K562 (cell line): ENCODE measurements at regions not wholly inside any gene's neighbourhood (a gene's known extent, or its start where the extent isn't known, plus 50 kb on each side); places are given as distances from the start of the nearest gene placed in this dataset.
A peak's percentile ranks its signal among the peaks of the same experiment; 100 is the strongest.

Source experiments
- ATAC-seq: fragments of 200-7000 bp; cut with Tn5 transposase; 3 replicates; pipeline ENCODE4 v1.9.1; 2020; ENCODE audit warnings: moderate library complexity
- BruUV-seq: library from RNA; stranded (reverse); fragments of 400-500 nt; replicated peaks from 2 replicates; lab custom pipeline; 2021; lab: Mats Ljungman, UMichigan
- CTCF ChIA-PET: fragments of 300-600 bp; formaldehyde crosslinking; extraction: SDS; loops from one replicate; lab custom pipeline; 2021; ENCODE audit warnings: low intra/inter-chr PET ratio; lab: Yijun Ruan, JAX
- POLR2A ChIA-PET: fragments of 300-600, 350-650 bp; sonication (Branson Sonifier 250); formaldehyde crosslinking; extraction: SDS; loops from one replicate; lab custom pipeline; 2021; ENCODE audit warnings: antibody characterized with exemption, inconsistent platforms; lab: Yijun Ruan, JAX
- DNase-seq, 4 experiments: peaks; one replicate each; pipeline versions ENCODE4 v3.0.0 to v3.0.0-alpha.2; 2011 to 2018; ENCODE audit warnings: low spot score in 3 of 4, mixed read lengths in 3 of 4; ENCODE audit errors: extremely low read depth in 1 of 4
- FAIRE-seq: peaks from 2 replicates; lab custom pipeline; 2011; peaks lifted over from hg19 to GRCh38; lab: Jason Lieb, UNC
- H2AFZ ChIP-seq: 2 replicates; pipeline ENCODE4 v1.6.0; 2011; ENCODE audit warnings: low read depth, low read length, control low read depth, inconsistent platforms
- H3K27ac ChIP-seq: fragments of 200-600 bp; 3 replicates; pipeline ENCODE4 v1.8.0; 2011; ENCODE audit warnings: low read depth, mild to moderate bottlenecking, control low read depth, inconsistent platforms, low read length, moderate library complexity, mixed read lengths; ENCODE audit errors: extremely low read depth
- H3K27me3 ChIP-seq, 2 experiments: fragments of 300-600 bp in 1 of 2; 2 replicates in 1 of 2; 3 replicates in 1 of 2; pipeline versions ENCODE4 v1.6.0 to v1.8.0; 2011; ENCODE audit warnings: inconsistent platforms in 2 of 2, low read length in 2 of 2, mild to moderate bottlenecking in 1 of 2, mixed read lengths in 1 of 2, moderate library complexity in 1 of 2; ENCODE audit not compliant: control insufficient read depth in 2 of 2, insufficient read depth in 2 of 2
- H3K36me3 ChIP-seq: fragments of 300-600 bp; 3 replicates; pipeline ENCODE4 v1.8.0; 2011; ENCODE audit warnings: mild to moderate bottlenecking, low read length, inconsistent platforms; ENCODE audit not compliant: control insufficient read depth, insufficient read depth
- H3K4me1 ChIP-seq, 2 experiments: fragments of 200-600 bp in 1 of 2; replicated peaks in 1 of 2; 2 replicates in 1 of 2; 3 replicates in 1 of 2; pipeline versions ENCODE4 v1.5.1 to v1.8.0; 2011; ENCODE audit warnings: inconsistent platforms in 2 of 2, low read length in 2 of 2, mild to moderate bottlenecking in 1 of 2, mixed read lengths in 1 of 2, moderate library complexity in 1 of 2; ENCODE audit not compliant: control insufficient read depth in 2 of 2, insufficient read depth in 2 of 2
- H3K4me2 ChIP-seq: 2 replicates; pipeline ENCODE4 v1.6.1; 2011; ENCODE audit warnings: low read length, control low read depth, inconsistent platforms, mixed read lengths; ENCODE audit not compliant: insufficient read depth
- H3K4me3 ChIP-seq: fragments of 200-600 bp; sonication (generic), shearing (Covaris generic); 2 replicates; pipeline ENCODE4 v1.5.1; 2016; ENCODE audit warnings: control low read depth, inconsistent platforms
- H3K79me2 ChIP-seq: fragments of 200-600 bp; 3 replicates; pipeline ENCODE4 v1.8.0; 2011; ENCODE audit warnings: low read length, inconsistent platforms; ENCODE audit not compliant: control insufficient read depth, insufficient read depth
- H3K9ac ChIP-seq, 2 experiments: 2 replicates each; pipeline versions ENCODE4 v1.6.0 to v1.6.1; 2011; ENCODE audit warnings: low read depth in 2 of 2, low read length in 2 of 2, control low read depth in 1 of 2, inconsistent platforms in 1 of 2, mild to moderate bottlenecking in 1 of 2, mixed read lengths in 1 of 2; ENCODE audit not compliant: insufficient read depth in 1 of 2
- H3K9me1 ChIP-seq: one replicate; pipeline ENCODE4 v1.6.0; 2011; ENCODE audit warnings: inconsistent platforms, mild to moderate bottlenecking, low read length, moderate library complexity; ENCODE audit not compliant: control insufficient read depth, insufficient read depth
- H3K9me3 ChIP-seq: replicated peaks from 2 replicates; pipeline ENCODE4 v1.5.1; 2011; ENCODE audit warnings: low read depth, low read length, inconsistent platforms; ENCODE audit not compliant: control insufficient read depth, insufficient read depth
- H4K20me1 ChIP-seq: replicated peaks from 2 replicates; pipeline ENCODE4 v1.6.1; 2011; ENCODE audit warnings: low read length, inconsistent platforms, mixed read lengths; ENCODE audit not compliant: control insufficient read depth, insufficient read depth
- ATF1 ChIP-seq, 2 experiments: fragments of 450-650 bp in 1 of 2; IDR thresholded peaks; 2 replicates each; pipeline ENCODE4 v1.6.1; 2016; ENCODE audit warnings: missing compliant biosample characterization in 1 of 2, missing genetic modification characterization in 1 of 2
- BRF1 ChIP-seq: IDR thresholded peaks from 3 replicates; pipeline ENCODE4 v1.6.1; 2011; ENCODE audit warnings: borderline replicate concordance, mild to moderate bottlenecking; ENCODE audit not compliant: insufficient read length; ENCODE audit errors: extremely low read depth
- CEBPB ChIP-seq: fragments of 450-650 bp; IDR thresholded peaks from 2 replicates; pipeline ENCODE4 v1.6.1; 2016; ENCODE audit warnings: missing genetic modification characterization, missing compliant biosample characterization
- FOSL1 ChIP-seq: fragments of 200-800 bp; sonication (Bioruptor generic); conservative IDR thresholded peaks from 2 replicates; pipeline ENCODE4 v1.6.1; 2016; ENCODE audit warnings: missing genetic modification characterization, missing compliant biosample characterization
- NCOA4 ChIP-seq: fragments of 450-650 bp; IDR thresholded peaks from 2 replicates; pipeline ENCODE4 v1.6.1; 2018; ENCODE audit warnings: mild to moderate bottlenecking; ENCODE audit not compliant: partially characterized antibody
- POLR3A ChIP-seq: IDR thresholded peaks from 2 replicates; pipeline ENCODE4 v1.6.1; 2011; ENCODE audit warnings: borderline replicate concordance, mild to moderate bottlenecking, moderate library complexity; ENCODE audit not compliant: insufficient read length, insufficient read depth; ENCODE audit errors: extremely low read depth
- SIRT6 ChIP-seq: IDR thresholded peaks from one replicate; pipeline ENCODE4 v1.6.1; 2012; ENCODE audit warnings: low read depth, mild to moderate bottlenecking, control low read depth, inconsistent platforms, low read length, moderate library complexity
- ZFP1 ChIP-seq: fragments of 450-650 bp; formaldehyde crosslinking; IDR thresholded peaks from 2 replicates; pipeline ENCODE4 v1.4.0; 2020; ENCODE audit warnings: mild to moderate bottlenecking, mixed read lengths
- ZNF316 ChIP-seq: fragments of 450-650 bp; IDR thresholded peaks from 2 replicates; pipeline ENCODE4 v1.6.1; 2016
- ZNF41 ChIP-seq: fragments of 250-450 bp; sonication (Bioruptor Pico); conservative IDR thresholded peaks from 2 replicates; pipeline ENCODE4 v1.4.0; 2020; ENCODE audit warnings: mild to moderate bottlenecking
- ZNF551 ChIP-seq: fragments of 250-450 bp; sonication (Bioruptor Pico); IDR thresholded peaks from 2 replicates; pipeline ENCODE4 v1.5.0; 2021; ENCODE audit warnings: mild to moderate bottlenecking, moderate library complexity
- WGBS: fragments of 100-300 bp; shearing (Covaris generic); methylation state at CpG from one replicate; pipeline ENCODE4 v1.1.6; 2016; ENCODE audit warnings: low coverage, mixed read lengths; ENCODE audit not compliant: insufficient coverage; ENCODE audit errors: missing lambda C conversion rate; 5-methylcytosine and 5-hydroxymethylcytosine counted together
- in situ Hi-C: fragments of 300-500 bp; cut with MboI; formaldehyde crosslinking; loops from 4 replicates; pipeline ENCODE4 v1.15.0; 2018; ENCODE audit warnings: inconsistent platforms, mixed read lengths
- intact Hi-C: fragments of 100-400 bp; cut with micrococcal nuclease; formaldehyde crosslinking; loops from 2 replicates; pipeline ENCODE4 v1.14.2; 2022
- TF ChIP-seq, protein P1 (sequence below): IDR thresholded peaks from 2 replicates; pipeline ENCODE4 v1.6.1; 2016; ENCODE audit warnings: missing genetic modification characterization, missing compliant biosample characterization

DNA sequence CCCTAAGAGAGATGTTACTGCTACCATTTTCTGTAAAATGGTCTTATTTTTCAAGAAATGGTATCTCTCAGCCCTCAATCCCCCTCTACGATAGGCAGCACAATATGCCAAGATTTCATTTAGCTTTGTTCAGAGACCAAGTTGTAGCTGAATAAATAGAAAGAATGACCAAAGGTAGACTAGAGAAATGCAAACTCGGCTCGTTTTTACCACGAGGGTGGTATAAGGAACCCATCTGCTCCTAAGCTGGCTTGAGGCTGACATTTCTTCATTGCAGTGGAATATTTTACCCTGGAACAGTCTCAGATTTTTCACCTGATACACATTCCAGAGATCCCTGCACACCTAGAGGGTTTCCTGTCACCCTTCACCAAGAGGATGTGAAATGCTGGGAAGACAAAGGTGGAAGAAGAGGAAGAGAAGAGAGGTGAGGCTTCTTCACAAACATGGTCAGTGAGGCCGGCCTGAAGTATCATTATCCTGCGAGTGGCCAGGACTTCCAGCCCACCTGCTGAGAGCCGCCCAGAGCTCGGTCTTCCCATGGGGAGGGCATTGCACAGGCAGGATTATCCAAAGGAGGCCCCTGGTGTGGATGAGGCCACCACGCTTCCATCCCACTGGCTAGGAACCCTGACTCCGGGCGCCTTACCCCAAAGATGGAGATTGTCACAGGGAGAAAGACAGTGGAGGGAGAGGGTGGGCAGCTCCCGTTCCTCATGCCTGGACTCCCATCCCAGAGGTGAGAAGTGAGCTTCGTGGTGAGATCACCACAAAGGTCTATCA, 57.1 kb upstream of the AFDN start:
- POLR2A ChIA-PET = interaction anchor here (0.8 to 1.3 kb wide), 2 partner anchors 17 to 544 kb away, joined by 3 to 4 read pairs; no protein-coding TSS in a partner anchor
- WGBS = 2% methylated on average over 13 of the region's 13 CpGs

DNA sequence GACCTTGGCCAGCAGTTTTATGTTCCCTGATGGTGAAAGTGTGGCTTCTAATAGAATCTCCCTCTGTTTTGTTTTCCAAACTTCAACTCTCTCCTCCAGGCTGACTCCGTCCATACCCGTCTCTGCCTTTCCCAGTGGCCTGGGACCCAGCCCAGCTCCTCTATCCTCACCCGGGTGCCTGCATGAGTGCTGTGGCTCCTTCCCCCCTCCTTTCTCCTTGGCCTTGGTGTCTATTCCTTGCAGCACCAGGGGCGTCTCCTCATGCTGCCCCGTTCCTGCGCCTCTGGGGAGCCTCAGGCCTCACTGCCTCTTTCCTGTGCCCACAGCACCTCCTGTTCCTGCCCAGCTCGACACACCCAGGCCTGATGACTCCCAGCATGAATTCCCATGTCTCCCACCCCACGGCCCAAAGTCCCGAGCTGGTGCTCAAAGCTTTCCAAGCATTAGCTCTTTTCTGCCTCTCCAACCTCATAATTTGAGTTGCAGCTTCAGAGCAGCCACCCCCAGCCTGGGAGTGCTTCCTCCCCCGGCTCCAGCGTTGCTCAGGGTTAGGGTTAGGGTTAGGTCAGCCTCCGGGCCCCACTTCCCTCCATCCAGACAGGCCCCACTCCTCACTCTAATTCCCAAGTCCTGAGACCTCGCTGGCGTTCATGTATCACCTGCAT, 56.3 kb upstream of the AFDN start:
- peaks cover 73 to 75% of the 10 kb centered on the region in 2 experiments for H3K27me3 ChIP-seq
- H2AFZ ChIP-seq = no peak overlapping the region
- no peak overlapping the region for H3K4me2 ChIP-seq
- FAIRE-seq (no peak), ATAC-seq (no peak; the same call in 2 of the 3 replicates), DNase-seq (no peak)
- ChIA-PET CTCF (no interaction called here), POLR2A (interaction anchor here (0.7 to 1.3 kb wide), 3 partner anchors 9 to 545 kb away, joined by 3 to 4 read pairs (median 3); no protein-coding TSS in a partner anchor)
- no peaks in the 10 kb centered on the region for H3K36me3 ChIP-seq
- no peaks in the 10 kb centered on the region for H3K4me1 ChIP-seq
- H3K9me1 ChIP-seq = peaks cover 5% of the 10 kb centered on the region
- in situ Hi-C loops (no loop called here), intact Hi-C loops (no loop called here)
- WGBS = 1% methylated on average over 14 of the region's 14 CpGs
- no peak overlapping the region for H3K4me3 ChIP-seq
- H3K9me3 ChIP-seq = no peaks in the 10 kb centered on the region; the same call in 1 of the 2 replicates
- H4K20me1 ChIP-seq = no peaks in the 10 kb centered on the region; the same call in none of the 2 replicates
- no peak overlapping the region for H3K27ac ChIP-seq
- H3K9ac ChIP-seq = no peak overlapping the region
- BruUV-seq = no TSS peak
- no peaks in the 10 kb centered on the region for H3K79me2 ChIP-seq
- TF ChIP-seq ATF1 (CRISPR knock-in tag; IDR thresholded peaks at IDR 0.05) (no peak), ATF1 (tag; IDR thresholded peaks at IDR 0.05) (no peak), ZFP1 (CRISPR knock-in tag) (no peak), SIRT6 (no peak), BRF1 (no peak), ZNF41 (no peak), CEBPB (tag) (no peak), POLR3A (no peak), NCOA4 (no peak)
- TF ChIP-seq, protein P1, sequence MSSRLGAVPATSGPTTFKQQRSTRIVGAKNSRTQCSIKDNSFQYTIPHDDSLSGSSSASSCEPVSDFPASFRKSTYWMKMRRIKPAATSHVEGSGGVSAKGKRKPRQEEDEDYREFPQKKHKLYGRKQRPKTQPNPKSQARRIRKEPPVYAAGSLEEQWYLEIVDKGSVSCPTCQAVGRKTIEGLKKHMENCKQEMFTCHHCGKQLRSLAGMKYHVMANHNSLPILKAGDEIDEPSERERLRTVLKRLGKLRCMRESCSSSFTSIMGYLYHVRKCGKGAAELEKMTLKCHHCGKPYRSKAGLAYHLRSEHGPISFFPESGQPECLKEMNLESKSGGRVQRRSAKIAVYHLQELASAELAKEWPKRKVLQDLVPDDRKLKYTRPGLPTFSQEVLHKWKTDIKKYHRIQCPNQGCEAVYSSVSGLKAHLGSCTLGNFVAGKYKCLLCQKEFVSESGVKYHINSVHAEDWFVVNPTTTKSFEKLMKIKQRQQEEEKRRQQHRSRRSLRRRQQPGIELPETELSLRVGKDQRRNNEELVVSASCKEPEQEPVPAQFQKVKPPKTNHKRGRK (tag) = no peak

More for the DNA sequence above, 57.1 kb upstream of the AFDN start:
- CTCF ChIA-PET = no interaction called here
- in situ Hi-C loops = loop anchor here (5.0 kb wide), 1 partner anchor 128 kb away; no protein-coding TSS in a partner anchor
- Histone ChIP-seq H3K79me2 (no peaks in the 10 kb centered on the region), H3K9ac (no peak overlapping the region), H3K9me1 (peaks cover 5% of the 10 kb centered on the region), H3K27ac (no peak overlapping the region), H2AFZ (no peak overlapping the region), H3K36me3 (no peaks in the 10 kb centered on the region), H3K9me3 (no peaks in the 10 kb centered on the region; the same call in 1 of the 2 replicates), H3K4me3 (no peak overlapping the region), H3K4me2 (no peak overlapping the region), H4K20me1 (no peaks in the 10 kb centered on the region; the same call in none of the 2 replicates), H3K4me1 (no peaks in the 10 kb centered on the region), H3K27me3 (peaks cover 75 to 76% of the 10 kb centered on the region in 2 experiments)
- TF ChIP-seq FOSL1 (no peak), ZNF316 (0 out of 2 replicates have a peak, but pooled peaks have one; percentile 20), ZNF551 (CRISPR knock-in tag) (no peak)
- FAIRE-seq (no peak), DNase-seq (no peak), ATAC-seq (no peak)
- BruUV-seq = no TSS peak
- intact Hi-C loops = loop anchor here (5.0 kb wide), 1 partner anchor 58 kb away; the partner anchor contains the start of gene AFDN
